ENCODE measurements at regions not wholly inside any gene's neighbourhood (a gene's known extent, or its start where the extent isn't known, plus 50 kb on each side); places are given as distances from the start of the nearest gene placed in this dataset.

DNA sequence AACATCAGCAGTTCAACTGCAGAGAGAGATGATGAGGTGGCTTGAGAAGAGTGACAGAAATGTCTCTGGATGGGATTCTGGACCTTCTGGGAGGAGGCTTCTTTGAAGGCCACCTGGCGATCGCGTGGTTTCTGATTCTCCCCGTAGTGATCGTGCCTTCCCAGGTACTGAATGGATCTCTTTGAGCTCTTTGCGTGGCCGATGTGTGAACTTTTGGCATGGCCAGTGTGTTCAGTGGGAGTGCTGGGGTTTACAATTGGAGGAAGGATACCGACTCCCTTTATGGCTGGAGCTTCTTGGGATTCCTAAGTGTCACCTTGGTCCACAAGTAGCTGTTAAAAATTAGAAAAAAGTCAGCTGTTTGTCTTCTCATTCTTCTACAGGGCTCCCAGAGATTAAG, 374.7 kb downstream of the C12orf75 start:
- DNase-seq (ENCODE audit: low spot score), result no peak

- DNase-seq (ENCODE audit: low spot score), result peak; percentile 72
These were observed 375.3 kb downstream of the C12orf75 start for GRCh38 chr12:105705765-105706164.

GRCh38 chr12:105706321-105706972, 376.0 kb downstream of the C12orf75 start:
- peak; percentile 78 for DNase-seq (ENCODE audit: low spot score)

- DNase-seq (ENCODE audit: low spot score), result no peak
These were observed 376.5 kb downstream of the C12orf75 start for GRCh38 chr12:105706973-105707334.

DNA sequence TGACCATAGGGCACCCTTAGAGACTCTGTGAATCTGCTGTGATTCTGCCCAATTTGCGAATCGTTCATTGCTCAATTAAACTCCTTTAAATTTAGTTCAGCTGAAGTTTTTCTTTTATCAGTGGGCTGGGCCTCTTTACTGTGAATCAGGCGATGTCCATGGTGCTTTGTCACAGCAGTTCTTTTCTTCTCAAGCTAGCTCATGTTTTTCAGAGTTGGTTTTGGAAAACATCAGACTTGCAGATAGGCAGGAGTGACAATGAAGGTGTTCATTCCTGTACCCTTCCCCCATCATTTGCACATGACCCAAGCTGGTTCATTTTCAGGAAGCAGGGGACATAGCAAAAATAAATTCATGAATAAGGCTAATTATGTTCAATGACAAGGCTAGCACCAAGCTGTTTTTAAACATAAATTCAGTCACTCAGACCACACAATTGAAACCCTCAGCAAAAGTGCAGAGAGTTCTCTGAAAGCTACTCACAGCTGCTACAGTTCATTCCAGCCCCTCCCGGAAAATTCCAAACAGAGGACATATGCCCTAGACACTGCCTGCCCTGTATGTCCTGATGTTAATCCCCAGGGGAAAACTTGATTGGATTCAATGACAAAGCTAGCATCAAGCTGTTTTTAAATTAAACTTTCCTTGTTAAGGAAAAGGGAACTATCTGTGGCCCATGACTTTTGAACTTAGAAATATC, 383.3 kb downstream of the C12orf75 start:
- DNase-seq (ENCODE audit: low spot score), result no peak

DNA sequence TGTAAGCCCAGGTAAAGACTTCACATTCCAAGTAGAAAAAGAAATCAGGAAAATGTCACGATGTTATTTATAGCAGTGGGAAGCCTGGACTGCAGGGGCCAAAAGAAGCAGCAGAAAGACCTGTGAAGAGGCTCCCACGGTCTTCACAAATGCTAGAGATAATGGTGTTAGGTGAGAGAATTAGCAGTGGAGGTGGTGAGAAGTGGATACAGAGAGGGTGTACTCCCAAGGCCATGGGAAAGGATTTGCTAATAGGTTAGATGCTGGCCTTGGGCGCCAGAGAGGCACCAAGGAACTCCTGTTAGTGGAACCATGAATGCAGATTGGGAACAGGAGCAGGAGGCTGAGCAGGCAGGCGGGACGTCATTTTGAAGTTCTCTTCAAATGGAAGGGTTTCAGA, 386.1 kb downstream of the C12orf75 start:
- DNase-seq (ENCODE audit: low spot score), result no peak

GRCh38 chr12:105721051-105721825, 390.7 kb downstream of the C12orf75 start:
- no peak for DNase-seq (ENCODE audit: low spot score)

DNA sequence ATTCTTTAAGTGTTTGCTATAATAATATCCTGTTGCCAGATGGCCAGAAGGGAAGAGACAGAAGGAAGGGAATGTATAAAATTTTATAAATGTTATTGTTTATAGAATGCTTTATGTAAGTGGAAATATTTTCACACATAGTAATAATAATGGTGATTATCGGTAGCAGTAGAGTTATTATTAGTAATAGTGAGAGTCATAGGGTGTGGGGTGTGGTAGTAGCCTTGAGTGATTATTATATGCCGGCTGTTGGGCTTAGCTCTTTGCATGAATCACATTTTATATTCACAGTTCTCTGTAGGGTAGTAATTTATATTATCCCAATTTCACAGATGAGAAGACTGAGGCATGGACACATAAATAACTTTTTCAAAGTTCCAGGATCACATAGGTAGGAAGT, 391.4 kb downstream of the C12orf75 start:
- DNase-seq (ENCODE audit: low spot score), result no peak

GRCh38 chr12:105723066-105723465, 392.6 kb downstream of the C12orf75 start:
- DNase-seq (ENCODE audit: low spot score), result no peak

GRCh38 chr12:105723494-105723893, 393.0 kb downstream of the C12orf75 start:
- DNase-seq (ENCODE audit: low spot score), result no peak

GRCh38 chr12:105724641-105725040, 394.1 kb downstream of the C12orf75 start:
- peak; percentile 30 for DNase-seq (ENCODE audit: low spot score)

DNA sequence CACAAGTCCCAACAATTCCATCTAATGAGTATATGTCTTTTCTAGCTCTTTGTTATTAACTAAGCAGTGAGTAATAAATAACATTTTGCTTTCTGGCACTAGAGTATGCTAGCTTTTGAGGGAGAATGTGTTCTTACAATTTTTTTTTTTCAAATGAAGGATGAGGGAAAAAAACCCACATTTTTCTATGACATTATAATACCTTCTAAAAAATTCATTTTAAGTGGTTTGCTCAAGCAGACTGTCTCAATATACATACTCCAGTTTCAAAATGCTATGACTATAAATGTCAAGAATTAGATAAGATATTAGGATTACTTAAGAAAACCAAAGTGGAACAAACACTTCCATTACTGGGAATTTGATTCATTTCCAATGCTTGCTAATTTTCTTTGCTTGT, 394.6 kb downstream of the C12orf75 start:
- no peak for DNase-seq (ENCODE audit: low spot score)

- DNase-seq (ENCODE audit: low spot score), result no peak
These were observed 398.8 kb downstream of the C12orf75 start for GRCh38 chr12:105729181-105729771.

GRCh38 chr12:105729926-105730325, 399.4 kb downstream of the C12orf75 start:
- no peak for DNase-seq (ENCODE audit: low spot score)

DNA sequence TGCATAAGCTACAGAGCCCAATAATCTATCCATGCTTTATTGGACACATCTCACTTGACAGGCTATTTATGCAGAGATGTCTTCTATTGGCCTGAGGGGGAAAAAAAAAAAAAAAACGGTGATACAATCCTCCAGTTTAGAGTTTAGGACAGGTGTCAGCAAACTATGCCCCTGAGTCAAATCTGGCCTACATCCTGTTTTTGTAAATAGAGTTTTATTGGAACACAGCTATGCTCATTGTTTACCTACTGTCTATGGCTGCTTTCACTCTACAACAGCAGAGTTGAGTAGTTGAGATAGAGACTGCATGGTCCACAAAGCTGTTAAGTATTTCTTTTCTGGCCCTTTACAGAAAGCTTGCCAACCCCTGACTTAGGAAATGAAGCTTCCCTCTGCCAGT, 403.1 kb downstream of the C12orf75 start:
- DNase-seq (ENCODE audit: low spot score), result no peak

DNA sequence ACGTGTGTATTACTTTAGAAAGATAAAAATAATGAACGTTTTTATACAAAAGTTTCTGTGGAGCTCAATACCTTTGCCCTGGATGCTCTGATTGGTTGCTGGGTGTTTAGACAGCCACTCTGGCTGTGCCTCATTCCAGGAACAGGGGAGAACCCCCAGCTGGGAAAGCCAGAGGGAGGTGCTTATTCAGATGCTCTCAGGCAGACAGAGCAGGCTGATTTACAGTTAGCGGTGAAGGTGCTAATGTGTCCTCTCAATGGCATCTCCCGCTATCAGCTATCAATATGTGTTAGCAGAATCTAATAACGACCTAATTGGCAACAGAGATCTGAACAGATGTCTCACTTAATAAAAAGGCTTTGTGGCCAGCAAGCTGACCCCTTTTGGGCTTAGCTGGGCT, 402.3 kb downstream of the NUAK1 start:
- no peak for DNase-seq (ENCODE audit: low spot score)

DNA sequence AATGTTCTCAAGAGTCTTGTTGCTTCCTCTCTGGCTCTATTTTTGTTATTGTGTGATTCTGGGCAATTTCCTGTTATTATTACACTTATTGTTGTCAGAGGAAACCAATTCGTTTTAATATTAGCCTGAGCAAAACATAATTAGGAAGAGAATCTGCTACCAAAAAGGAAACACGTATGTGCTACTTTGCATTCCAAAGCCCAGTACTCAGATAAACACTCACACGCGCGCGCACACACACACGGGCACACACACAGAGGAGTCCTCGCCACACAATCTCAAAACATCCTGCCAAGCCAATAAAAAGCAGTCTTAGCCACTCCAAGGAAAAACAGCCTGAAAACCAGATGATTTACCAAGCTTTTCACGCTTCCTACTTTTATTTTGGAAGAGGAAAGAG, 400.7 kb downstream of the NUAK1 start:
- no peak for DNase-seq (ENCODE audit: low spot score)

GRCh38 chr12:105740369-105740768, 398.4 kb downstream of the NUAK1 start:
- DNase-seq (ENCODE audit: low spot score), result peak; percentile 83

DNA sequence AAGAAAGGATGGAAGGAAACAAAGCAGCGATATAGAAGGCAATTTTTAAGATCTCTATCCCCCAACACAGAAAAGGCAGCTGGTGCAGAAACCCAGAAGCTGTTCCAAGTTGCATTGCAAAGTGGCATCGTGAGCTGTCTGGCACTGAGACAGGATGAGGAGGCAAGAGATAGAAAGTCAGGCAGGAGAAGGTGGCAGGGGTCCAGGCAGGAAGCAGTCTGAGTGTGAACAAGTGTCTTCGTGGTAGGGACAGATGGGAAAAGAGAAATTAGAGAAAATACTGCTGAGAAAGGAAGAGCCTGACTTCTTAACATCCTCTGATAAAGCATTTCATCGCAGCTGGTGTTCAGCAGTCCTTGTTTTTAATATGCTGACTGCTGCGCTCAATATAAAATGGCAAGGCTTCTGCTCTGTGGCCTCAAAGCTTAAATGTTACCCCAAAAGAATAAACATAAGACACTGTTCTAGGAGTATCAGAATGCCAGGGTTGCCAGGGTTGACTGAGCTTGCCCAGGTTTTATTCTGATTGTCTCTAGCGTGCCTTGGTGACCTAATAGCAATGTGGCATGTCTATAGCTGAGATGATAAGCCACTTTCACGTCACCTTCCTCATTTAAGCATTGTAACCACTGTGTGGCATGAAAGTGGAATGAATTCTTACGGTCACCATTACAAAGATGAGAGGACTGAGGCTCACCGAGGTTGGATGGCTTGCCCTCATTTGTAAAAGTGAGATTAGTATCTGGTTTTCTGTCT, 397.6 kb downstream of the NUAK1 start:
- peak; percentile 93 for DNase-seq (ENCODE audit: low spot score)

DNA sequence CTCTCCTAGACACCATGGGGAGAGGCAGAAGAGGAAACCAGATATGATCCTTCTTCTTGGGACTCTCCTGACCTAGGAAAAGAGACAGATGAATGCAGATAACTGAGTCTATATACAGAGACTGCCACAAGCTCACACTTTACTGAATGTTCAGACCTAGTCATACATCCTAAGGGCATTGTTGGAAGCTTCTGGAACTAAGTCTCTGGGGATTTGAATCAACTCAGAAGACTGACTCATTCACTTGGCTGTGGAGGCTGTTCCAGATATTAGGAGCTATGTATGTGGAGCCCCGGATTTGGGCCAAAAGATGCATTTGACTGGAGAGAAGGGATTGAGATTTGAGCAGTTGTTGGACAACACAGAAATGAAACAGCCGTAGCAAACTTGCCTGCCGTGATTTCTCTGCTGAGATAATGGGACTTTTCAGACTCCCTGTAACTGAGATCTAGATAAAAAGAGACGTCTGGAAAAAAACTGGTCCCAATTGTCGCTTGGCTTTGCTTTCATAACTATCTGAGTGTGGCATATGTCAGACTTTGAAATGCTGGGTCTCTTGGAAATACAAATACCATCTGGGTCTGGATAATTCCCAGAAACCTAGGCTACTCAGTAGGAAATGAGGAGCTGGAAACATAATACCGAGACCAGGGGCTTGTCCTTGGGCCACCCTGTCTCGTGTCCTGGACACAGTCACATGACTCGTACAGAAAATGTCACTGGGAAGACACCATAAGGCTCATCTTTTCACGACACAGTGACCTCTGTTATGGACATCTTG, 396.8 kb downstream of the NUAK1 start:
- peak; percentile 92 for DNase-seq (ENCODE audit: low spot score)

GRCh38 chr12:105742567-105742874, 396.2 kb downstream of the NUAK1 start:
- DNase-seq (ENCODE audit: low spot score), result no peak

Data from cerebellar cortex (tissue), 1 donor.